NT2/D1 (cell line): ENCODE measurements at regions not wholly inside any gene's neighbourhood (a gene's known extent, or its start where the extent isn't known, plus 50 kb on each side); places are given as distances from the start of the nearest gene placed in this dataset.

Source experiments
- DNase-seq: peaks from one replicate; pipeline ENCODE4 v3.0.0-alpha.2; 2011; ENCODE audit warnings: low read depth, low spot score
- H3K27me3 ChIP-seq: 2 replicates; pipeline ENCODE4 v1.6.0; 2011; ENCODE audit warnings: mild to moderate bottlenecking; ENCODE audit not compliant: insufficient read length, insufficient read depth
- H3K36me3 ChIP-seq: 2 replicates; pipeline ENCODE4 v1.6.1; 2011; ENCODE audit warnings: mild to moderate bottlenecking, low read length, mixed read lengths; ENCODE audit not compliant: insufficient read depth, insufficient read length
- H3K4me1 ChIP-seq: 2 replicates; pipeline ENCODE4 v1.5.1; 2011; ENCODE audit not compliant: insufficient read depth, insufficient read length
- H3K4me3 ChIP-seq: 2 replicates; pipeline ENCODE4 v1.5.1; 2011; ENCODE audit warnings: low read depth; ENCODE audit not compliant: insufficient read length
- H3K9ac ChIP-seq: 2 replicates; pipeline ENCODE4 v1.6.0; 2011; ENCODE audit warnings: low read depth; ENCODE audit not compliant: insufficient read length
- H3K9me3 ChIP-seq: 2 replicates; pipeline ENCODE4 v1.5.1; 2011; ENCODE audit warnings: mild to moderate bottlenecking, low read length; ENCODE audit not compliant: insufficient read depth
- SUZ12 ChIP-seq: IDR thresholded peaks from 2 replicates; pipeline ENCODE4 v1.6.1; 2011; ENCODE audit not compliant: insufficient read length, insufficient read depth; ENCODE audit errors: extremely low read depth
- YY1 ChIP-seq: IDR thresholded peaks from 2 replicates; pipeline ENCODE4 v1.6.1; 2011; ENCODE audit not compliant: insufficient read length, insufficient read depth
- ZNF274 ChIP-seq: IDR thresholded peaks from 2 replicates; pipeline ENCODE4 v1.6.1; 2011; ENCODE audit warnings: mild to moderate bottlenecking, low read depth, low read length

DNA sequence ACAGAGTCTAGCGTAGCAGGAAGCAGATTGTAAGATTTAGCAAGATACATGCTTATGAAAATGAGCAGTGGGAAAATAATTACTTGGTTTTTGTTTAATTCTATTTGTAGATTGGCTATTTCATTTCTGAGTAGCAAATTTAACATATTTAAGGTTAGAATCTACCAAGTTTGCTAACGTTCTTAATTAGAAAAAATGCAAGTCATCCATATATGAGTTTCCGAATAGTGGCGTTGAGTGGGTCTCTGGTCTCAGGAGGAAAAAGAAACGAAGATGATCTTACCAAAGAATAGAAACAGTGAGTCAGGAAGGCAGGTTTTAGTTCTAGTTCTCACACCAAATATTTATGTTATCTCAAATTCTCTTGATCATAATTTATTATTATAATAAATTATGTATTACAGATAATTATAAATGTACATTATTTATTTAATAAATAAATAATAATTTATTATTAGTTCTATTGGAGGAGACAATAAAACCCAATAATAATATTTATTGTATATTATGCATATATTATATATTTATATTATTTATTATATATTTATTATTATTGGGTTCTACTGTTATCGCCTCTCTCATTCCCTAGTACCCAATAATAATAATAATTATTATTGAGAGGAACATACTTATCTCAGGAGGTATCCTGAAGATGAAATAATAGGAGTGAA, 194.3 kb upstream of the PITRM1 start:
- peaks cover 19% of the 10 kb centered on the region for H3K9me3 ChIP-seq
- no peaks in the 10 kb centered on the region for H3K4me1 ChIP-seq
- no peak overlapping the region for H3K4me3 ChIP-seq
- H3K9ac ChIP-seq: no peak overlapping the region
- H3K36me3 ChIP-seq: no peaks in the 10 kb centered on the region
- no peaks in the 10 kb centered on the region for H3K27me3 ChIP-seq
- DNase-seq: no peak
- no peak for TF ChIP-seq ZNF274
- TF ChIP-seq SUZ12: no peak
- no peak for TF ChIP-seq YY1

DNA sequence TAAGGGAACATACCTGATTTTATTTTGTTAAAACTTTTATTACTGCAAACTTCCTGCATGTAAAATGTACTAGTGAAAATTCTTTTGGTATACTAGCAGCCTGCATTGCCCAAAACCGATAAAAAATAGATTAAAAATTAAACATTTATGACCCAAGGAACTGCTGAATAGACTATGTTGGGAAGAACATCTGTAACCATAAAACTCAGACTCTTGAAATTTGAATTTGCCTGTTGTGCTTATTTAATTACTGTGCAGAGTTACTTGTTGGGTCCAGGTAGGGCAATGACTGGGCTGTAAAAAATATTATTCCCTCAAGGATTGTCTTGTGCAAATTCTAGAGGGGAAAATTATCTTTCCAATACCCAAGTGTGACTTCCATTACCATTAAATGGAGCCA, 193.5 kb upstream of the PITRM1 start:
- Histone ChIP-seq H3K4me1 (no peaks in the 10 kb centered on the region), H3K36me3 (no peaks in the 10 kb centered on the region), H3K9me3 (peaks cover 27% of the 10 kb centered on the region), H3K27me3 (no peaks in the 10 kb centered on the region), H3K4me3 (no peak overlapping the region), H3K9ac (no peak overlapping the region)
- TF ChIP-seq SUZ12 (no peak), ZNF274 (no peak), YY1 (no peak)
- no peak for DNase-seq

DNA sequence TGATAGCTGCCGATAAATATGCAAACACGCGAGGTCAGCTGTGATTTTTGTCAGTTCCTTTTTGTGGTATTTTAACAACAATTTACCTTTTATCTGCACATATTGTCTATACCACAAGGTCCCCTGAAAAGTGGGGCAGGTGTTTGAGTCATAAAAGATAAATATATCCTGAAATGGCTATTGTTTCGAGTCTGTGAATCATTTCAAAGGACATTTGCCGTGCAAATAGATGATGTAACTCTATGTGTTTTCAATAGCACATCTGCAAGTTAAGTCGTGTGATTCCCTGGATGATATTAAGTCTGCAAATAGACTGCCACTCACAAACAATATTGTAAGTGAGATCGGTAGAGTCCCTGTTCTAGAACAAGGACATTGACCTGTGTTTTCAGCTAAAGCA, 193.0 kb upstream of the PITRM1 start:
- no peak overlapping the region for H3K9ac ChIP-seq

DNA sequence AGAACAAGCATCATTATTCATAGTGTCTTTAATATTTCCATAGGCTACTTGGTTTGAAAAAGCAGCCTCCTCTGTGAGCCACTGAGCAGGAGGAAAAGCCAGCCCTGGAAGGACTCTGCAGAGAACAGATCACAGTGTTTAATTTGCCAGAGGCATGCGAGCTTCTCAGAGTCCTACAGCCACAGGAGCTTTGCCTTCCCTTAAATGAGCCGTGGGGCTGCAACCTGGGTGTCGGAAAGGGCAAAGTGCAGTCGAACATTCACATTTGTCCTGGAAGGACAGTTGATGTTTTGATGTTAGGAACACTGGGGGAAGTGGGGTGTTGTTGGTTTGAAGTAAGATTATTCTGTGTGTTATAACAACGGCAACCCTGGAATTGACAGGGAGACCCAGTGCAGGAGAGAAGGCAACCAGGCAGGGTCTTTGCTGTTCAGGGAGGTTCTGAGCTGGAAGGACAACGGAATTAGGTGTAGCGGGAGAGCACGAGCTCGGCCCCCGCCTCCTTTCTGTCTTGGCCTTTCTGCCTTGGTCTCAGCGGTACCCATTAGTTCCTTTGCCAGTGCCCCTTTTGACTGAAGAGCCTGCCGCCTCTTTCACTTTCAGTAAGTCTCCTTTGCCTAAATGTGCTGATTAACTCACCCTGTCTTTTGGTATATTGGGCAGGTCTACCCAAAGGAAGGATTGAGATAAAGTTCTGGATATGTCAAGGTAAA, 192.3 kb upstream of the PITRM1 start:
- TF ChIP-seq YY1 (no peak), SUZ12 (no peak), ZNF274 (no peak)
- no peaks in the 10 kb centered on the region for H3K4me1 ChIP-seq
- no peak for DNase-seq
- H3K9me3 ChIP-seq: peaks cover 33% of the 10 kb centered on the region
- H3K27me3 ChIP-seq: no peaks in the 10 kb centered on the region
- no peak overlapping the region for H3K4me3 ChIP-seq
- no peak overlapping the region for H3K9ac ChIP-seq
- no peaks in the 10 kb centered on the region for H3K36me3 ChIP-seq

More for the DNA sequence above, 193.0 kb upstream of the PITRM1 start:
- H3K9me3 ChIP-seq: peaks cover 28% of the 10 kb centered on the region
- H3K4me3 ChIP-seq: no peak overlapping the region
- TF ChIP-seq ZNF274 (no peak), SUZ12 (no peak), YY1 (no peak)
- H3K4me1 ChIP-seq: no peaks in the 10 kb centered on the region
- no peaks in the 10 kb centered on the region for H3K27me3 ChIP-seq
- no peak for DNase-seq
- H3K36me3 ChIP-seq: no peaks in the 10 kb centered on the region

DNA sequence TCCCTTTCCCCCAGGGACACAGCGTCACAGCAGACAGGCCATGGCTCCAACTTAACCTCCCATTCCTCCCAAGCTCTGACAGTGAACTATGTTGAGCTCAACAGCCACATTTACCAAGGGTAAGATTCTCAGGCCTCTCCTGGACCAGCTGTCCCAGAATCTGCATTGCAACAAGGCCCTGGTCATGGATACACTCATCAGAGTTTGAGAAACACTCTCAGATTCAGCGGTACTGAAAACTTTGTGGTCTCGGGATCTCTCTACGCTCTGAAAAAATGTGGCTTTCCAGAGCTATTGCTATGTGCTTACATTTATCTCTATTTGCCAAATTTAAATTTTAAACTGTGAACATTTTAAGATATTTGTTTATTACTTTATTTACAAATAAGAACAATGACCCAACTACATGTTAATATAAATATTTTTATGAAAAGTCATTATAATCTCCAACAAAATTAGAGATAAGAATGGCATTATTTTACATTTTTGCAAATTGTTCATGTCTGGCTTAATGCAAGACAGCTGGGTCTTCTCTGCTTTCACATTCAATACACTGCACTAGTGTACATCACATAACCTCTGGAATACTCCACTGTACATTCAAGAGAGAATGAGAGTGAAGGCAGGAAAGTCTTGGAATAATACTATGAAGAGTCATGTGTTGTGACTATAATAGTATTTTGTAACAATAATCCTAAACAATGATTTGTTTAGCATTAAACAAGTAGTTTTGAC, 190.9 kb upstream of the PITRM1 start:
- H3K4me1 ChIP-seq: no peaks in the 10 kb centered on the region
- no peaks in the 10 kb centered on the region for H3K27me3 ChIP-seq
- H3K36me3 ChIP-seq: no peaks in the 10 kb centered on the region
- TF ChIP-seq YY1: no peak
- no peak for TF ChIP-seq SUZ12
- TF ChIP-seq ZNF274: no peak
- no peak overlapping the region for H3K4me3 ChIP-seq
- H3K9me3 ChIP-seq: peaks cover 38% of the 10 kb centered on the region
- H3K9ac ChIP-seq: no peak overlapping the region
- DNase-seq: no peak

DNA sequence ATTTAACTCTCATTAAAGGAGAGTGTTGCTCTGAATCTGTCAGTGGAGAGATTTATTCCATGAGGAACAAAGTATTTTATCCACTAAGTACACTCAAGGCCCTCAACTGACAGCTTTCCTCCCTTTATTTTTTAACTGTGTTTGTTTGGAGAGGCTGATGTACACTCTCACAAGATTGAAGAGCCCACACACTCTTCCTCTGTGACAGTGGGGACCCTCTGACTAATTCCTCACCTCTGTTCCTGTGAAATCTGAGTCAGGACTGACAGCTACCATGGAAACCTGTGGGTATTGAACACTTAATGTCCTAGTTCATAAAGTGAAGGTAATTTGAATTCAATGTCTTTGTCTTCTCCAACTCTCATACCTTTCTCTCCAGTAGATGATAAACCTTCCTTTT, 189.8 kb upstream of the PITRM1 start:
- H3K4me3 ChIP-seq: no peak overlapping the region
- no peak for DNase-seq
- H3K4me1 ChIP-seq: no peaks in the 10 kb centered on the region
- H3K9ac ChIP-seq: no peak overlapping the region
- H3K9me3 ChIP-seq: peaks cover 41% of the 10 kb centered on the region
- H3K27me3 ChIP-seq: no peaks in the 10 kb centered on the region
- TF ChIP-seq YY1 (no peak), ZNF274 (no peak), SUZ12 (no peak)
- no peaks in the 10 kb centered on the region for H3K36me3 ChIP-seq

DNA sequence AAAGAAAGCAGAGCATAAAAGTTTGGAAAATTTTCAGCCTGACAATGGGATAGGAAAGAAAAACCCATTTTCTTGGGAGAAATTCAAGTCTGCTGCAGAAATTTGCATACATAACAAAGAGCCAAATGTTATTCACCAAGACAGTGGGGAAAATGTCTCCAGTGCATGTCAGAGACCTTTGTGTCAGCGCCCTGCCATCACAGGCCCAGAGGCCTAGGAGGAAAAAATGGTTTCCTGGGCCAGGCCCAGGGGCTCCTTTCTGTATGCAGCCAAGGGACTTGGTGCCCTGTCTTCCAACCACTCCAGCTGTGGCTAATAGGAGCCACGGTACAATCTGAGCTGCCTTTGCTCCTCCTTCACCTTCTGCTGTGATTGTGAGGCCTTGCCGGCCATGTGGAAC, 189.1 kb upstream of the PITRM1 start:
- Histone ChIP-seq H3K9ac (no peak overlapping the region), H3K4me3 (no peak overlapping the region), H3K36me3 (no peaks in the 10 kb centered on the region), H3K4me1 (no peaks in the 10 kb centered on the region), H3K27me3 (no peaks in the 10 kb centered on the region), H3K9me3 (peaks cover 41% of the 10 kb centered on the region)
- no peak for TF ChIP-seq SUZ12
- no peak for TF ChIP-seq ZNF274
- TF ChIP-seq YY1: no peak
- no peak for DNase-seq
